Right lobe of liver (tissue), 6 donors: ENCODE measurements at regions not wholly inside any gene's neighbourhood (a gene's known extent, or its start where the extent isn't known, plus 50 kb on each side); places are given as distances from the start of the nearest gene placed in this dataset.

Experiments used
- ATAC-seq, 4 donors: fragments of 200-7000 bp; cut with Tn5 transposase; one replicate each; pipeline ENCODE4 v1.9.1; 2020; ENCODE audit warnings: mild to moderate bottlenecking in 4 of 4, moderate library complexity in 4 of 4
- DNase-seq, 3 donors: peaks; one replicate each; pipeline ENCODE4 v3.0.0-alpha.2; 2020
- H3K27ac ChIP-seq, 3 donors: fragments of 200-600 bp; one replicate each; pipeline ENCODE4 v1.8.0; 2022
- H3K27me3 ChIP-seq, 2 donors: fragments of 200-600 bp; one replicate each; pipeline ENCODE4 v1.8.0; 2022
- H3K36me3 ChIP-seq, 4 donors: fragments of 200-600 bp; sonication (generic) in 1 of 4; one replicate each; pipeline versions ENCODE4 v1.5.1 to v1.8.0; 2017 to 2022; ENCODE audit warnings: control low read depth in 1 of 4
- H3K4me1 ChIP-seq, 4 donors: fragments of 200-600 bp; sonication (generic) in 1 of 4; one replicate each; pipeline versions ENCODE4 v1.5.1 to v1.8.0; 2017 to 2022; ENCODE audit warnings: control low read depth in 1 of 4
- H3K4me3 ChIP-seq, 3 donors: fragments of 200-600 bp; one replicate each; pipeline ENCODE4 v1.8.0; 2022
- H3K9me3 ChIP-seq, 4 donors: fragments of 200-600 bp; sonication (generic) in 1 of 4; one replicate each; pipeline versions ENCODE4 v1.5.1 to v1.8.0; 2017 to 2022; ENCODE audit warnings: control low read depth in 1 of 4
- CTCF ChIP-seq, 4 donors: fragments of 200-600 bp in 3 of 4; fragments of 450-650 bp in 1 of 4; IDR thresholded peaks; one replicate each; pipeline versions ENCODE4 v1.5.1 to v1.8.0; 2016 to 2022; ENCODE audit warnings: antibody characterized with exemption in 4 of 4, mild to moderate bottlenecking in 2 of 4
- POLR2A ChIP-seq: fragments of 450-650 bp; IDR thresholded peaks from one replicate; pipeline ENCODE4 v1.6.1; 2017; ENCODE audit warnings: antibody characterized with exemption, mild to moderate bottlenecking
- WGBS: methylation state at CpG from one replicate; pipeline ENCODE4 v1.1.6; 2018; ENCODE audit warnings: low coverage, low lambda C conversion rate; ENCODE audit not compliant: insufficient coverage; ENCODE audit errors: missing lambda C conversion rate; 5-methylcytosine and 5-hydroxymethylcytosine counted together
- intact Hi-C, 2 donors: fragments of 100-400 bp; cut with DNase I; formaldehyde crosslinking; loops; one replicate each; pipeline versions ENCODE4 v1.11.2 to v1.14.1; 2022
- donor health status: DM: no; HTN: yes; CAD: no.
- donor health status: DM: no; HTN: no; CAD: no.
- donor health status: DM: no; HTN: no; CAD: no.
- donor health status: DM: no; HTN: yes; CAD: no.
- donor health status: DM: no; HTN: yes; CAD: no.

GRCh38 chr13:72508392-72508791, 219.0 kb downstream of the MZT1 start:
- no peaks in the 10 kb centered on the region for H3K27me3 ChIP-seq
- WGBS, result 80% methylated on average over 7 of the region's 7 CpGs

GRCh38 chr13:72507416-72508199, 219.8 kb downstream of the MZT1 start:
- WGBS, result 24% methylated on average over 9 of the region's 9 CpGs
- H3K27ac ChIP-seq, result no peak overlapping the region
- peak; percentile 77 to 90 (median 84) for ATAC-seq

More at GRCh38 chr13:72508392-72508791, 219.0 kb downstream of the MZT1 start:
- H3K9me3 ChIP-seq, result no peaks in the 10 kb centered on the region
- H3K36me3 ChIP-seq, result no peaks in the 10 kb centered on the region
- H3K27ac ChIP-seq, result no peak overlapping the region
- intact Hi-C loops, result no loop called here
- H3K4me3 ChIP-seq, result peak overlapping the region in 2 of 3 donors; percentile 39 to 45
- H3K4me1 ChIP-seq, result no peaks in the 10 kb centered on the region
- ATAC-seq (no peak), DNase-seq (no peak)
- TF ChIP-seq POLR2A (no peak), CTCF (IDR thresholded peaks at IDR 0.05) (no peak)

GRCh38 chr13:72506706-72507105, 220.7 kb downstream of the MZT1 start:
- H3K27ac ChIP-seq, result no peak overlapping the region
- ATAC-seq, result peak; percentile 65 to 73 (median 68)
- TF ChIP-seq CTCF (IDR thresholded peaks at IDR 0.05) (no peak), POLR2A (no peak)
- no peaks in the 10 kb centered on the region for H3K27me3 ChIP-seq
- DNase-seq, result no peak
- intact Hi-C loops, result no loop called here
- no peaks in the 10 kb centered on the region for H3K9me3 ChIP-seq
- H3K36me3 ChIP-seq, result no peaks in the 10 kb centered on the region
- peak overlapping the region in 1 of 3 donors; percentile 45 for H3K4me3 ChIP-seq
- H3K4me1 ChIP-seq, result no peaks in the 10 kb centered on the region

More at GRCh38 chr13:72507416-72508199, 219.8 kb downstream of the MZT1 start:
- no peaks in the 10 kb centered on the region for H3K4me1 ChIP-seq
- intact Hi-C loops, result no loop called here
- no peaks in the 10 kb centered on the region for H3K36me3 ChIP-seq
- H3K9me3 ChIP-seq, result no peaks in the 10 kb centered on the region
- DNase-seq, result no peak
- TF ChIP-seq POLR2A, result no peak
- no peak for TF ChIP-seq CTCF (IDR thresholded peaks at IDR 0.05)
- H3K27me3 ChIP-seq, result no peaks in the 10 kb centered on the region
- peak overlapping the region; percentile 24 to 45 (median 39) for H3K4me3 ChIP-seq

GRCh38 chr13:72505376-72505775, 222.1 kb downstream of the MZT1 start:
- intact Hi-C loops, result no loop called here

More at GRCh38 chr13:72505376-72505775, 222.1 kb downstream of the MZT1 start:
- Histone ChIP-seq H3K4me1 (no peaks in the 10 kb centered on the region), H3K27ac (no peak overlapping the region), H3K27me3 (no peaks in the 10 kb centered on the region), H3K36me3 (no peaks in the 10 kb centered on the region), H3K4me3 (no peak overlapping the region), H3K9me3 (no peaks in the 10 kb centered on the region)
- TF ChIP-seq POLR2A (no peak), CTCF (IDR thresholded peaks at IDR 0.05) (no peak)
- DNase-seq (no peak), ATAC-seq (no peak)
